NT2/D1 (cell line): ENCODE measurements at regions not wholly inside any gene's neighbourhood (a gene's known extent, or its start where the extent isn't known, plus 50 kb on each side); places are given as distances from the start of the nearest gene placed in this dataset.

Experiments used
- YY1 ChIP-seq: IDR thresholded peaks from 2 replicates; pipeline ENCODE4 v1.6.1; 2011; ENCODE audit not compliant: insufficient read length, insufficient read depth
- ZNF274 ChIP-seq: IDR thresholded peaks from 2 replicates; pipeline ENCODE4 v1.6.1; 2011; ENCODE audit warnings: mild to moderate bottlenecking, low read depth, low read length

DNA sequence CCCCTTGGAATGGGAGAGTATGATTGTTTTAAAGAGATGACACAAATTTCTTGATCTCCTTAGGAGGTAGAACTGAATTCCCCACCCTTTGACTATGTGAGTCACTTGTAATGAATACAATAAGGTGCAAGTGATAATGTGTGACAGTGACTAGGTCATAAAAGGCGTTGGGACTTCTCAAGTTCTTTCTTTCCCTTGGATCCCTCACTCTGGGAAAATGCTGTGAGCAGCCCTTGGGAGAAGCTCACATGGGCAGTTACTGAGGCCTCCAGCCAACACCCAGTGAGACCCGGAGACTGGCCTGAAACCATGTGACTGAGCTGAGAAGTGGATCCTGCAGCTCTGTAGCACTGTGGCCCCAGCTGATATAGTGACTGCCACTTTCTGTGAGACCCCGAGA lies 66.4 kb upstream of the FAM180A start:
- TF ChIP-seq YY1 (no peak), ZNF274 (no peak)
